ENCODE measurements at regions not wholly inside any gene's neighbourhood (a gene's known extent, or its start where the extent isn't known, plus 50 kb on each side); places are given as distances from the start of the nearest gene placed in this dataset.

- no peak overlapping the region for H3K27ac ChIP-seq
- WGBS, 2 donors, result 84 to 96% methylated on average over 1 of the region's 1 CpG
These were observed 1087.1 kb upstream of the POT1 start for GRCh38 chr7:126016722-126017121.

GRCh38 chr7:126005064-126005463, 1075.4 kb upstream of the POT1 start:
- TF ChIP-seq EP300 (IDR thresholded peaks at IDR 0.05), result no peak
- no peak for TF ChIP-seq POLR2AphosphoS5 (IDR thresholded peaks at IDR 0.05)
- no peak for TF ChIP-seq POLR2A (IDR thresholded peaks at IDR 0.05)
- no peak for TF ChIP-seq CTCF (IDR thresholded peaks at IDR 0.05)
- H3K9me3 ChIP-seq, result no peaks in the 10 kb centered on the region
- no peak for ATAC-seq (ENCODE audit: low FRiP score in 2 of 2)

More at GRCh38 chr7:126016722-126017121, 1087.1 kb upstream of the POT1 start:
- TF ChIP-seq CTCF (IDR thresholded peaks at IDR 0.05) (no peak), EP300 (IDR thresholded peaks at IDR 0.05) (no peak), POLR2A (IDR thresholded peaks at IDR 0.05) (no peak), POLR2AphosphoS5 (IDR thresholded peaks at IDR 0.05) (no peak)
- H3K27me3 ChIP-seq, result no peaks in the 10 kb centered on the region
- no peak overlapping the region for H3K4me3 ChIP-seq
- no peak for DNase-seq
- H3K36me3 ChIP-seq, result no peaks in the 10 kb centered on the region
- no peaks in the 10 kb centered on the region for H3K4me1 ChIP-seq
- ATAC-seq (ENCODE audit: low FRiP score in 2 of 2), result no peak
- no peaks in the 10 kb centered on the region for H3K9me3 ChIP-seq

GRCh38 chr7:126001349-126001748, 1071.7 kb upstream of the POT1 start:
- no peaks in the 10 kb centered on the region for H3K4me1 ChIP-seq
- no peak overlapping the region for H3K4me3 ChIP-seq
- TF ChIP-seq EP300 (IDR thresholded peaks at IDR 0.05), result no peak
- no peak for TF ChIP-seq CTCF (IDR thresholded peaks at IDR 0.05)
- no peak for TF ChIP-seq POLR2AphosphoS5 (IDR thresholded peaks at IDR 0.05)
- TF ChIP-seq POLR2A (IDR thresholded peaks at IDR 0.05), result no peak
- H3K9me3 ChIP-seq, result no peaks in the 10 kb centered on the region
- H3K36me3 ChIP-seq, result no peaks in the 10 kb centered on the region
- no peaks in the 10 kb centered on the region for H3K27me3 ChIP-seq
- DNase-seq (no peak), ATAC-seq (ENCODE audit: low FRiP score in 2 of 2) (no peak)
- WGBS, 2 donors, result 19 to 25% methylated on average over 1 of the region's 1 CpG
- H3K27ac ChIP-seq, result no peak overlapping the region

More at GRCh38 chr7:126005064-126005463, 1075.4 kb upstream of the POT1 start:
- Histone ChIP-seq H3K27ac (no peak overlapping the region), H3K36me3 (no peaks in the 10 kb centered on the region), H3K4me3 (no peak overlapping the region), H3K4me1 (no peaks in the 10 kb centered on the region), H3K27me3 (no peaks in the 10 kb centered on the region)
- DNase-seq, result no peak
- WGBS, 2 donors, result 65 to 71% methylated on average over 4 of the region's 4 CpGs

- Histone ChIP-seq H3K27me3 (no peaks in the 10 kb centered on the region), H3K9me3 (no peaks in the 10 kb centered on the region), H3K4me3 (no peak overlapping the region), H3K36me3 (no peaks in the 10 kb centered on the region), H3K27ac (no peak overlapping the region), H3K4me1 (no peaks in the 10 kb centered on the region)
- 78 to 88% methylated on average over 3 of the region's 3 CpGs for WGBS, 2 donors
- TF ChIP-seq POLR2AphosphoS5 (IDR thresholded peaks at IDR 0.05) (no peak), CTCF (IDR thresholded peaks at IDR 0.05) (no peak), EP300 (IDR thresholded peaks at IDR 0.05) (no peak), POLR2A (IDR thresholded peaks at IDR 0.05) (no peak)
- ATAC-seq (ENCODE audit: low FRiP score in 2 of 2), result no peak
- DNase-seq, result no peak
These were observed 1055.2 kb upstream of the POT1 start for GRCh38 chr7:125984795-125985194.

GRCh38 chr7:125971656-125972055, 1042.0 kb upstream of the POT1 start:
- no peak for TF ChIP-seq CTCF (IDR thresholded peaks at IDR 0.05)
- TF ChIP-seq POLR2A (IDR thresholded peaks at IDR 0.05), result no peak
- TF ChIP-seq EP300 (IDR thresholded peaks at IDR 0.05), result no peak
- no peak for TF ChIP-seq POLR2AphosphoS5 (IDR thresholded peaks at IDR 0.05)
- Histone ChIP-seq H3K36me3 (no peaks in the 10 kb centered on the region), H3K27ac (no peak overlapping the region), H3K4me1 (no peaks in the 10 kb centered on the region), H3K27me3 (no peaks in the 10 kb centered on the region), H3K4me3 (no peak overlapping the region), H3K9me3 (no peaks in the 10 kb centered on the region)
- ATAC-seq (ENCODE audit: low FRiP score in 2 of 2) (no peak), DNase-seq (no peak)
- 66 to 71% methylated on average over 2 of the region's 2 CpGs for WGBS, 2 donors
